DND-41 (cell line): ENCODE measurements at regions not wholly inside any gene's neighbourhood (a gene's known extent, or its start where the extent isn't known, plus 50 kb on each side); places are given as distances from the start of the nearest gene placed in this dataset.
A peak's percentile ranks its signal among the peaks of the same experiment; 100 is the strongest.

ENCODE experiments used
- ATAC-seq: fragments of 200-7000 bp; cut with Tn5 transposase; 3 replicates; pipeline ENCODE4 v1.9.1; 2021; ENCODE audit warnings: low read depth; ENCODE audit not compliant: insufficient read depth
- DNase-seq: peaks from one replicate; pipeline ENCODE4 v3.0.0-alpha.2; 2020
- H2AFZ ChIP-seq: 2 replicates; pipeline ENCODE4 v1.6.0; 2012; ENCODE audit warnings: low read depth, low read length
- H3K27ac ChIP-seq: 2 replicates; pipeline ENCODE4 v1.5.1; 2012; ENCODE audit warnings: low read length, inconsistent platforms
- H3K27me3 ChIP-seq: fragments of 200-600 bp; sonication (generic); 2 replicates; pipeline ENCODE4 v1.6.0; 2012; ENCODE audit warnings: low read length, mild to moderate bottlenecking, inconsistent platforms; ENCODE audit not compliant: insufficient read depth, poor library complexity
- H3K36me3 ChIP-seq: 2 replicates; pipeline ENCODE4 v1.5.1; 2012; ENCODE audit warnings: low read length, inconsistent platforms; ENCODE audit not compliant: insufficient read depth
- H3K4me1 ChIP-seq: 2 replicates; pipeline ENCODE4 v1.5.1; 2012; ENCODE audit warnings: mild to moderate bottlenecking, low read length; ENCODE audit not compliant: insufficient read depth
- H3K4me2 ChIP-seq: 2 replicates; pipeline ENCODE4 v1.6.0; 2012; ENCODE audit warnings: mild to moderate bottlenecking, moderate library complexity, low read length, inconsistent platforms; ENCODE audit not compliant: insufficient read depth
- H3K4me3 ChIP-seq, 2 experiments: fragments of 200-600 bp in 1 of 2; shearing (Covaris generic) in 1 of 2; 2 replicates each; pipeline ENCODE4 v1.5.1; 2012 to 2016; ENCODE audit warnings: inconsistent platforms in 2 of 2, low read length in 2 of 2, mild to moderate bottlenecking in 2 of 2, low read depth in 1 of 2, moderate library complexity in 1 of 2
- H3K79me2 ChIP-seq: 2 replicates; pipeline ENCODE4 v1.6.0; 2012; ENCODE audit warnings: low read length, inconsistent platforms; ENCODE audit not compliant: insufficient read depth
- H3K9ac ChIP-seq: 2 replicates; pipeline ENCODE4 v1.6.0; 2012; ENCODE audit warnings: low read depth, mild to moderate bottlenecking, inconsistent platforms, low read length, moderate library complexity
- H3K9me3 ChIP-seq: 2 replicates; pipeline ENCODE4 v1.5.1; 2012; ENCODE audit warnings: low read length, moderate library complexity, mild to moderate bottlenecking, inconsistent platforms; ENCODE audit not compliant: insufficient read depth, severe bottlenecking
- H4K20me1 ChIP-seq: 2 replicates; pipeline ENCODE4 v1.6.0; 2012; ENCODE audit warnings: low read length; ENCODE audit not compliant: insufficient read depth
- CTCF ChIP-seq: IDR thresholded peaks from 2 replicates; pipeline ENCODE4 v1.5.1; 2012; ENCODE audit warnings: borderline replicate concordance, low read length, moderate library complexity, mild to moderate bottlenecking; ENCODE audit not compliant: poor library complexity, severe bottlenecking; ENCODE audit errors: extremely low read depth
- EZH2 ChIP-seq: IDR thresholded peaks from 3 replicates; pipeline ENCODE4 v1.6.1; 2012; ENCODE audit warnings: borderline replicate concordance, low read depth, mild to moderate bottlenecking, moderate library complexity, low read length, inconsistent platforms; ENCODE audit not compliant: severe bottlenecking

- H4K20me1 ChIP-seq, result no peaks in the 10 kb centered on the region
- TF ChIP-seq EZH2, result no peak
- DNase-seq (no peak), ATAC-seq (no peak)
- no peak overlapping the region for H3K4me3 ChIP-seq
- H3K36me3 ChIP-seq, result no peaks in the 10 kb centered on the region
- no peak overlapping the region for H2AFZ ChIP-seq
- no peaks in the 10 kb centered on the region for H3K79me2 ChIP-seq
- no peak overlapping the region for H3K9ac ChIP-seq
- H3K4me2 ChIP-seq, result no peak overlapping the region
- no peaks in the 10 kb centered on the region for H3K9me3 ChIP-seq
- H3K27me3 ChIP-seq, result no peaks in the 10 kb centered on the region
- H3K4me1 ChIP-seq, result no peaks in the 10 kb centered on the region
- no peak overlapping the region for H3K27ac ChIP-seq
These were observed 81.6 kb upstream of the ANKH start for GRCh38 chr5:14953075-14953607.

GRCh38 chr5:14948383-14948782 is 76.8 kb upstream of the ANKH start:
- H2AFZ ChIP-seq, result no peak overlapping the region
- no peak for TF ChIP-seq CTCF
- H3K4me1 ChIP-seq, result no peaks in the 10 kb centered on the region
- no peaks in the 10 kb centered on the region for H3K27me3 ChIP-seq
- no peak overlapping the region for H3K4me3 ChIP-seq
- H3K9ac ChIP-seq, result no peak overlapping the region
- H3K9me3 ChIP-seq, result no peaks in the 10 kb centered on the region
- DNase-seq, result no peak
- ATAC-seq, result no peak
- no peaks in the 10 kb centered on the region for H4K20me1 ChIP-seq
- no peaks in the 10 kb centered on the region for H3K36me3 ChIP-seq
- H3K79me2 ChIP-seq, result no peaks in the 10 kb centered on the region
- no peak overlapping the region for H3K27ac ChIP-seq
- no peak overlapping the region for H3K4me2 ChIP-seq

- no peaks in the 10 kb centered on the region for H3K27me3 ChIP-seq
- no peak overlapping the region for H2AFZ ChIP-seq
- no peak overlapping the region for H3K4me3 ChIP-seq
- H3K9ac ChIP-seq, result no peak overlapping the region
- no peaks in the 10 kb centered on the region for H3K9me3 ChIP-seq
- DNase-seq, result peak; percentile 33
- no peaks in the 10 kb centered on the region for H3K79me2 ChIP-seq
- H3K4me2 ChIP-seq, result no peak overlapping the region
- H3K4me1 ChIP-seq, result no peaks in the 10 kb centered on the region
- ATAC-seq, result peak; percentile 77; the same call in 2 of the 3 replicates
- TF ChIP-seq EZH2, result no peak
- TF ChIP-seq CTCF, result peak; percentile 76
- no peaks in the 10 kb centered on the region for H3K36me3 ChIP-seq
- H4K20me1 ChIP-seq, result no peaks in the 10 kb centered on the region
- H3K27ac ChIP-seq, result no peak overlapping the region
These were observed 75.4 kb upstream of the ANKH start for GRCh38 chr5:14946815-14947620.

GRCh38 chr5:14945450-14945849 is 73.9 kb upstream of the ANKH start:
- no peak for ATAC-seq
- Histone ChIP-seq H3K9me3 (no peaks in the 10 kb centered on the region), H3K79me2 (no peaks in the 10 kb centered on the region), H3K4me3 (no peak overlapping the region), H2AFZ (no peak overlapping the region), H3K4me2 (no peak overlapping the region), H3K36me3 (no peaks in the 10 kb centered on the region), H3K27me3 (no peaks in the 10 kb centered on the region), H4K20me1 (no peaks in the 10 kb centered on the region), H3K4me1 (no peaks in the 10 kb centered on the region), H3K27ac (no peak overlapping the region), H3K9ac (no peak overlapping the region)
- no peak for TF ChIP-seq EZH2
- no peak for TF ChIP-seq CTCF
- DNase-seq, result no peak
